ENCODE measurements at regions not wholly inside any gene's neighbourhood (a gene's known extent, or its start where the extent isn't known, plus 50 kb on each side); places are given as distances from the start of the nearest gene placed in this dataset.

DNA sequence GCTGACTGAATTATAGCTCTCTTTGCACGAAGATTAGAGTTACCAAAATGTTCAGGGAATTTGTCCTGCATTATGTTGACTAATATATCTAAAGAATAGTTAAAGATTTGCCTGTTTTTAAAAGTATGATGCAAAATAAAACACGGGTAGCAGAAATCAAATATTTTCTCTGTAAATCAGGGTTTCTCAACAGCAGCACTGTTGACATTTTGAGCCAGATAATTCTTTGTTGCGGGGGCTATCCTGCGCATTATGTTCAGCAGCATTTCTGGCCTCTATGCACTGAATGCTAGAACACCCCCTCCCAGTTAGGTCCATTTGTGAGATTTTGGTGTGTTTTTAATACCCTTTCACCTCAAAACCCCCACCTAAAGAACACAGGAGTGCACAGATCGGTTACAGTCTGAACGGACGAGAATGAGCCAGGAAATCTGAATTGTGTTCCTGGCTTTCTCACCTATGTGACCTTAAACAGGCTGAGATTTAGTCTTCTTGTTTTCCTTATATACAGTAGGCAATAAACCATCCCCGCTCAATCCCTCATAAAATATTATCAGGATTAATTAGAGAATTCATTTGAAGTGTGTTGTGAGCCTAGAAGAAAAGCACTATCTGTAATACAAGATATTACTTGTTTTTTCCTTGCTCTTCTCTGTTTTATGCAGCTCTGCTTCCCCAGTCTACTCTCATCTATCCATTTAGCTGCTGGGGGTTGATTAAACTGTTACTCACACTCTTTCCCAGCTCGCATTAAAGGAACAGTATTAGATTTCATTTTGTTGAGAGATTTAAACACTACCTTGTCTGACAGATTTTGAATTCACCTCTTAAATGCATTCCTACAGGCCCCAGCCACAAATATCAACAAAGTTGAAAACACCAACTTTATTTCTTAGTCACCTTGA is 247.5 kb upstream of the GOLIM4 start:
- no peak overlapping the region for H3K9ac ChIP-seq (ENCODE audit: low read length)
- H3K79me2 ChIP-seq (ENCODE audit: insufficient read depth, low read length) = no peaks in the 10 kb centered on the region
- H4K20me1 ChIP-seq (ENCODE audit: insufficient read depth, low read length) = no peaks in the 10 kb centered on the region
- no peak overlapping the region for H3K27ac ChIP-seq (ENCODE audit: low read depth, low read length, poor library complexity, severe bottlenecking)
- H3K9me2 ChIP-seq (ENCODE audit: low read depth, low read length) = no peaks in the 10 kb centered on the region
- no peaks in the 10 kb centered on the region for H3F3A ChIP-seq (ENCODE audit: insufficient read depth, low read length)
- H3K4me3 ChIP-seq (ENCODE audit: low read depth, low read length, poor library complexity, severe bottlenecking) = no peak overlapping the region
- H3K9me3 ChIP-seq (ENCODE audit: low read length) = no peaks in the 10 kb centered on the region
- TF ChIP-seq, protein P1, sequence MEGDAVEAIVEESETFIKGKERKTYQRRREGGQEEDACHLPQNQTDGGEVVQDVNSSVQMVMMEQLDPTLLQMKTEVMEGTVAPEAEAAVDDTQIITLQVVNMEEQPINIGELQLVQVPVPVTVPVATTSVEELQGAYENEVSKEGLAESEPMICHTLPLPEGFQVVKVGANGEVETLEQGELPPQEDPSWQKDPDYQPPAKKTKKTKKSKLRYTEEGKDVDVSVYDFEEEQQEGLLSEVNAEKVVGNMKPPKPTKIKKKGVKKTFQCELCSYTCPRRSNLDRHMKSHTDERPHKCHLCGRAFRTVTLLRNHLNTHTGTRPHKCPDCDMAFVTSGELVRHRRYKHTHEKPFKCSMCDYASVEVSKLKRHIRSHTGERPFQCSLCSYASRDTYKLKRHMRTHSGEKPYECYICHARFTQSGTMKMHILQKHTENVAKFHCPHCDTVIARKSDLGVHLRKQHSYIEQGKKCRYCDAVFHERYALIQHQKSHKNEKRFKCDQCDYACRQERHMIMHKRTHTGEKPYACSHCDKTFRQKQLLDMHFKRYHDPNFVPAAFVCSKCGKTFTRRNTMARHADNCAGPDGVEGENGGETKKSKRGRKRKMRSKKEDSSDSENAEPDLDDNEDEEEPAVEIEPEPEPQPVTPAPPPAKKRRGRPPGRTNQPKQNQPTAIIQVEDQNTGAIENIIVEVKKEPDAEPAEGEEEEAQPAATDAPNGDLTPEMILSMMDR (IDR thresholded peaks at IDR 0.05; ENCODE audit: low read length) = no peak
- no peak for TF ChIP-seq EZH2 (IDR thresholded peaks at IDR 0.05; ENCODE audit: borderline replicate concordance, low read length)
- no peak overlapping the region for H2AFZ ChIP-seq (ENCODE audit: low read length)
- H3K36me3 ChIP-seq (ENCODE audit: insufficient read depth, low read length) = no peaks in the 10 kb centered on the region
- no peaks in the 10 kb centered on the region for H3K4me1 ChIP-seq (ENCODE audit: insufficient read depth, low read length, severe bottlenecking)
- H3K4me2 ChIP-seq (ENCODE audit: low read length) = no peak overlapping the region
- H3K27me3 ChIP-seq (ENCODE audit: insufficient read depth, low read length) = no peaks in the 10 kb centered on the region

DNA sequence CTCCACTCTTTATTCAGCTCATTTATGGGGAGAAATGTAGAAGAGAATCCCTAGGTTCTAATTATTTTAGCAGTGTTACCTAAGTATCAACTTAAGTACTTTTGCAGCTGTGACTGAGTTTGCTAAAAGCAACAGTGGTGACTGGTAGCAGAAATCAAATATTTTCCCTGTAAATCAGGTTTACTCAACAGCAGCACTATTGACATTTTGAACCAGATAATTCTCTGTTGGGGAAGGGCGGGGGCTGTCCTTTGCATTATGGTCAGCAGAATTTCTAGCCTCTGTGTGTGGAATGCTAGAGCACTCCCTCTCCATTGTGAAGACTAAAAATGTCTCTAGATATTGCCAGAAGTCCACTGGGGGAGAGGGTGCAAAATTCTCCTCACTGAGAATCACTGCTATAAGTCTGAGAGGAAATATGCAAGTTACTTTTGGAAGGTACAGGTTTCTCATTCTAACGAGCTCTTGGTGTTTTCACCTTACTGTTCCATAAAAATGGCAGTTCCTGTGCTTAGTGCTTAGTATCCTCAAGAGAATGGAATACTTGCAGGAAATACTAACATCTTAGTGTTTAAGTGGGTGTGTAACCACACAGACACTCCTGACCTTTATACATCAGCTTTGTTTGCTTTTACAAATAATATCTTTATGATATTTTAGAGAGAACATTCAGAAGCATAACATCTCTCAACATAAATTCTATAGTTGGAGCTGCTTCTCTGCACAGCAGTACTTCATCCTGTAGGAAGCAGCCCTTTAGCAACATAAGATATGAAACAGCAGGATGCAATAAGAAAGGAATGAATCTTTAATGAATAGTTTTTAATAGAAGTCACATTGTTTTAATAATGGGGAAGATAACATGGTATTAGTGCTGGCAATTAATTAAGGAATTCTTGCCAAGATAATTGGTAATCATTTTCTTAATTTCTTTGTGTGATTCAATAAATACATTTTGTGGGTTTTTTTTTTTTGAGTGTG is 246.5 kb upstream of the GOLIM4 start:
- H3K4me1 ChIP-seq (ENCODE audit: insufficient read depth, low read length, severe bottlenecking) = no peaks in the 10 kb centered on the region
- no peak for TF ChIP-seq EZH2 (IDR thresholded peaks at IDR 0.05; ENCODE audit: borderline replicate concordance, low read length)
- TF ChIP-seq, protein P1 (IDR thresholded peaks at IDR 0.05; ENCODE audit: low read length) = no peak
- H4K20me1 ChIP-seq (ENCODE audit: insufficient read depth, low read length) = no peaks in the 10 kb centered on the region
- H3K27me3 ChIP-seq (ENCODE audit: insufficient read depth, low read length) = no peaks in the 10 kb centered on the region
- no peak overlapping the region for H3K9ac ChIP-seq (ENCODE audit: low read length)
- no peaks in the 10 kb centered on the region for H3K79me2 ChIP-seq (ENCODE audit: insufficient read depth, low read length)
- H3K9me2 ChIP-seq (ENCODE audit: low read depth, low read length) = no peaks in the 10 kb centered on the region
- no peaks in the 10 kb centered on the region for H3K36me3 ChIP-seq (ENCODE audit: insufficient read depth, low read length)
- no peaks in the 10 kb centered on the region for H3F3A ChIP-seq (ENCODE audit: insufficient read depth, low read length)
- no peak overlapping the region for H2AFZ ChIP-seq (ENCODE audit: low read length)
- no peak overlapping the region for H3K27ac ChIP-seq (ENCODE audit: low read depth, low read length, poor library complexity, severe bottlenecking)
- H3K4me2 ChIP-seq (ENCODE audit: low read length) = no peak overlapping the region
- H3K4me3 ChIP-seq (ENCODE audit: low read depth, low read length, poor library complexity, severe bottlenecking) = no peak overlapping the region
- H3K9me3 ChIP-seq (ENCODE audit: low read length) = no peaks in the 10 kb centered on the region

DNA sequence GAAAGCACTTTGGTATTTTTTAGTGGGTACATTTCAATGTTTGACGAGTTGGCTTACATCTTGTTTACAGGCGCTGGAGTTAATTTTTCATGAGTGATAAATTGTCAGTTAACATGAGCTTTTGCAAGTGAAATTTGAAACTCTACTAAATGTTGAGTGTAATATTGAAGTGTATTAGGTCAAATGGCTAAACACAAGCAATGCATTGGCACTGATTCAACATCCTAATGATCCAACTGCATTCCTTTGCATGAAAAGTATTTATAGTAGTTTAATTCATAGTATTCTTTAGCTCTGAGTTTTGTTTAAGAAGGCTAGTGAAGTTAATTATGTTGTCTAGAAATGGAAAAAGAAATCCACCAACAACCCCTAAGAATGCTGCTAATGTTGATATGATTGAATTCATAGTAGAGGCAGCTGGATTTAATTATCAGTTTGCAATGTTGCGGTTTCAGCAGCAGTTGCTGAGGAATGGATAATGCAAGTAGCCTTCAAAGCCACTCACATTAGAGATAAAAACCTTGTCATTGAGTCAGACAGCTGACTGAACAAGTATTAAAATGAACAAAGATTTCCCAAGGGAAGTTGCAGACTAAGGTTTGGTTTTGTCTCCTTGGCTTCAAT is 245.6 kb upstream of the GOLIM4 start:
- Histone ChIP-seq H3K9me3 (ENCODE audit: low read length) (no peaks in the 10 kb centered on the region), H3K4me2 (ENCODE audit: low read length) (no peak overlapping the region), H3K4me3 (ENCODE audit: low read depth, low read length, poor library complexity, severe bottlenecking) (no peak overlapping the region), H3K9ac (ENCODE audit: low read length) (no peak overlapping the region), H3F3A (ENCODE audit: insufficient read depth, low read length) (no peaks in the 10 kb centered on the region), H3K4me1 (ENCODE audit: insufficient read depth, low read length, severe bottlenecking) (no peaks in the 10 kb centered on the region), H3K9me2 (ENCODE audit: low read depth, low read length) (no peaks in the 10 kb centered on the region), H3K27me3 (ENCODE audit: insufficient read depth, low read length) (no peaks in the 10 kb centered on the region), H2AFZ (ENCODE audit: low read length) (no peak overlapping the region), H4K20me1 (ENCODE audit: insufficient read depth, low read length) (no peaks in the 10 kb centered on the region), H3K36me3 (ENCODE audit: insufficient read depth, low read length) (no peaks in the 10 kb centered on the region), H3K27ac (ENCODE audit: low read depth, low read length, poor library complexity, severe bottlenecking) (no peak overlapping the region), H3K79me2 (ENCODE audit: insufficient read depth, low read length) (no peaks in the 10 kb centered on the region)
- no peak for TF ChIP-seq EZH2 (IDR thresholded peaks at IDR 0.05; ENCODE audit: borderline replicate concordance, low read length)
- TF ChIP-seq, protein P1 (IDR thresholded peaks at IDR 0.05; ENCODE audit: low read length) = no peak
